ENCODE measurements at regions not wholly inside any gene's neighbourhood (a gene's known extent, or its start where the extent isn't known, plus 50 kb on each side); places are given as distances from the start of the nearest gene placed in this dataset.

DNA sequence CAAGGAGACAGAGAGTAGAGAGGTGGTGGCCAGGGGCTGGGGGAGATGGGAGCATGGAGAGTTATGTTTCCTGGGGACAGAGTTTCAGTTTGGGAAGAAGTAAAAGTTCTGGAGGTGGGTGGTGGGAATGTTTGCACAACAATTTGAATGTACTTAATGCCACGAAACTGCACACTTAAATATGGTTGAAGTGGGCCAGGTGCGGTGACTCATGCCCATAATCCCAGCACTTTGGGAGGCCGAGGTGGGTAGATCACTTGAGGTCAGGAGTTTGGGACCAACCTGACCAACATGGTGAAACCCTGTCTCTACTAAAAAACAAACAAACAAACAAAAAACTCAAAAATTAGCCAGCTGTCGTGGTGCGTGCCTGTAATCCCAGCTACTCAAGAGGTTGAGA is 137.2 kb downstream of the PFKFB3 start:
- TF ChIP-seq, protein P1, sequence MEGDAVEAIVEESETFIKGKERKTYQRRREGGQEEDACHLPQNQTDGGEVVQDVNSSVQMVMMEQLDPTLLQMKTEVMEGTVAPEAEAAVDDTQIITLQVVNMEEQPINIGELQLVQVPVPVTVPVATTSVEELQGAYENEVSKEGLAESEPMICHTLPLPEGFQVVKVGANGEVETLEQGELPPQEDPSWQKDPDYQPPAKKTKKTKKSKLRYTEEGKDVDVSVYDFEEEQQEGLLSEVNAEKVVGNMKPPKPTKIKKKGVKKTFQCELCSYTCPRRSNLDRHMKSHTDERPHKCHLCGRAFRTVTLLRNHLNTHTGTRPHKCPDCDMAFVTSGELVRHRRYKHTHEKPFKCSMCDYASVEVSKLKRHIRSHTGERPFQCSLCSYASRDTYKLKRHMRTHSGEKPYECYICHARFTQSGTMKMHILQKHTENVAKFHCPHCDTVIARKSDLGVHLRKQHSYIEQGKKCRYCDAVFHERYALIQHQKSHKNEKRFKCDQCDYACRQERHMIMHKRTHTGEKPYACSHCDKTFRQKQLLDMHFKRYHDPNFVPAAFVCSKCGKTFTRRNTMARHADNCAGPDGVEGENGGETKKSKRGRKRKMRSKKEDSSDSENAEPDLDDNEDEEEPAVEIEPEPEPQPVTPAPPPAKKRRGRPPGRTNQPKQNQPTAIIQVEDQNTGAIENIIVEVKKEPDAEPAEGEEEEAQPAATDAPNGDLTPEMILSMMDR (IDR thresholded peaks at IDR 0.05) = no peak
- no peak for TF ChIP-seq POLR2A (IDR thresholded peaks at IDR 0.05)
